Neuronal stem cell (in vitro differentiated cells): ENCODE measurements at regions not wholly inside any gene's neighbourhood (a gene's known extent, or its start where the extent isn't known, plus 50 kb on each side); places are given as distances from the start of the nearest gene placed in this dataset.

Source experiments
- DNase-seq: peaks from one replicate; pipeline ENCODE4 v3.0.0-alpha.2; 2013; ENCODE audit warnings: low spot score
- H2AFZ ChIP-seq: one replicate; pipeline ENCODE4 v1.6.1; 2013; ENCODE audit warnings: mild to moderate bottlenecking, low read length, inconsistent platforms
- H2AK5ac ChIP-seq: 2 replicates; pipeline ENCODE4 v1.6.1; 2013; ENCODE audit warnings: low read depth, mild to moderate bottlenecking, inconsistent platforms, low read length, moderate library complexity, mixed read lengths
- H2BK120ac ChIP-seq: 2 replicates; pipeline ENCODE4 v1.6.1; 2013; ENCODE audit warnings: low read depth, mild to moderate bottlenecking, inconsistent platforms, low read length, moderate library complexity, mixed read lengths
- H2BK12ac ChIP-seq: one replicate; pipeline ENCODE4 v1.6.1; 2013; ENCODE audit warnings: low read length, inconsistent platforms
- H2BK15ac ChIP-seq: 2 replicates; pipeline ENCODE4 v1.6.1; 2013; ENCODE audit warnings: mild to moderate bottlenecking, low read length, inconsistent platforms, mixed read lengths
- H2BK5ac ChIP-seq: one replicate; pipeline ENCODE4 v1.6.1; 2013; ENCODE audit warnings: inconsistent platforms, mild to moderate bottlenecking, low read length, moderate library complexity
- H3K14ac ChIP-seq: one replicate; pipeline ENCODE4 v1.6.1; 2013; ENCODE audit warnings: low read length, inconsistent platforms
- H3K18ac ChIP-seq: 2 replicates; pipeline ENCODE4 v1.6.1; 2013; ENCODE audit warnings: low read length, inconsistent platforms
- H3K23ac ChIP-seq: 2 replicates; pipeline ENCODE4 v1.6.1; 2013; ENCODE audit warnings: low read depth, mild to moderate bottlenecking, mixed read lengths, low read length, inconsistent platforms; ENCODE audit not compliant: poor library complexity
- H3K27ac ChIP-seq: replicated peaks from 3 replicates; pipeline ENCODE4 v1.5.1; 2013; ENCODE audit warnings: low read length, inconsistent platforms
- H3K27me3 ChIP-seq, 3 experiments: 2 replicates each; pipeline ENCODE4 v1.6.1; 2013; ENCODE audit warnings: low read length in 3 of 3, mild to moderate bottlenecking in 2 of 3, inconsistent platforms in 1 of 3, low read depth in 1 of 3, mixed read lengths in 1 of 3, moderate library complexity in 1 of 3; ENCODE audit not compliant: control insufficient read depth in 3 of 3, insufficient read depth in 3 of 3
- H3K36me3 ChIP-seq, 2 donors: replicated peaks in 1 of 2; 2 replicates each; pipeline ENCODE4 v1.6.1; 2013; ENCODE audit warnings: low read length in 2 of 2; ENCODE audit not compliant: control insufficient read depth in 2 of 2, insufficient read depth in 2 of 2
- H3K4ac ChIP-seq: 2 replicates; pipeline ENCODE4 v1.6.1; 2013; ENCODE audit warnings: inconsistent platforms, mild to moderate bottlenecking, low read length, moderate library complexity
- H3K4me1 ChIP-seq, 2 donors: 1 replicate in 1 of 2; 2 replicates in 1 of 2; pipeline ENCODE4 v1.6.1; 2013; ENCODE audit warnings: low read length in 2 of 2, low read depth in 1 of 2; ENCODE audit not compliant: control insufficient read depth in 2 of 2, insufficient read depth in 1 of 2
- H3K4me2 ChIP-seq: one replicate; pipeline ENCODE4 v1.6.1; 2013; ENCODE audit warnings: mild to moderate bottlenecking, low read length, inconsistent platforms; ENCODE audit not compliant: insufficient read depth, poor library complexity, severe bottlenecking
- H3K4me3 ChIP-seq, 2 donors: 2 replicates each; pipeline ENCODE4 v1.5.1; 2013; ENCODE audit warnings: low read length in 2 of 2, mild to moderate bottlenecking in 2 of 2, inconsistent platforms in 1 of 2, moderate library complexity in 1 of 2
- H3K79me1 ChIP-seq: one replicate; pipeline ENCODE4 v1.6.1; 2013; ENCODE audit warnings: low read depth, mild to moderate bottlenecking, inconsistent platforms, low read length, moderate library complexity
- H3K9ac ChIP-seq: one replicate; pipeline ENCODE4 v1.6.1; 2013; ENCODE audit warnings: mild to moderate bottlenecking, low read depth, low read length, inconsistent platforms; ENCODE audit not compliant: poor library complexity
- H3K9me3 ChIP-seq, 2 donors: replicated peaks in 1 of 2; 2 replicates each; pipeline versions ENCODE3 to v1.6.1; 2013; ENCODE audit warnings: low read length in 2 of 2, mild to moderate bottlenecking in 2 of 2, inconsistent platforms in 1 of 2, low read depth in 1 of 2, mixed read lengths in 1 of 2, moderate library complexity in 1 of 2; ENCODE audit not compliant: control insufficient read depth in 2 of 2, insufficient read depth in 1 of 2
- H4K8ac ChIP-seq: one replicate; pipeline ENCODE4 v1.6.1; 2013; ENCODE audit warnings: low read depth, mild to moderate bottlenecking, inconsistent platforms, low read length, moderate library complexity
- H4K91ac ChIP-seq: one replicate; pipeline ENCODE4 v1.6.1; 2013; ENCODE audit warnings: low read length, low read depth, mild to moderate bottlenecking, inconsistent platforms; ENCODE audit not compliant: poor library complexity
- WGBS, 2 donors: extraction: QIAGEN DNeasy Blood & Tissue Kit; methylation state at CpG; one replicate each; pipeline ENCODE4 v1.1.7; 2013; ENCODE audit warnings: missing lambda C conversion rate in 2 of 2, mixed read lengths in 1 of 2; ENCODE audit not compliant: insufficient read length in 2 of 2, insufficient replicate concordance in 1 of 2; ENCODE audit errors: extremely low coverage in 2 of 2; 5-methylcytosine and 5-hydroxymethylcytosine counted together

- no peak overlapping the region for H3K23ac ChIP-seq
- no peak overlapping the region for H3K9ac ChIP-seq
- no peaks in the 10 kb centered on the region for H3K4me1 ChIP-seq
These were observed 54.3 kb upstream of the APCDD1L start for GRCh38 chr20:58569241-58570125.

DNA sequence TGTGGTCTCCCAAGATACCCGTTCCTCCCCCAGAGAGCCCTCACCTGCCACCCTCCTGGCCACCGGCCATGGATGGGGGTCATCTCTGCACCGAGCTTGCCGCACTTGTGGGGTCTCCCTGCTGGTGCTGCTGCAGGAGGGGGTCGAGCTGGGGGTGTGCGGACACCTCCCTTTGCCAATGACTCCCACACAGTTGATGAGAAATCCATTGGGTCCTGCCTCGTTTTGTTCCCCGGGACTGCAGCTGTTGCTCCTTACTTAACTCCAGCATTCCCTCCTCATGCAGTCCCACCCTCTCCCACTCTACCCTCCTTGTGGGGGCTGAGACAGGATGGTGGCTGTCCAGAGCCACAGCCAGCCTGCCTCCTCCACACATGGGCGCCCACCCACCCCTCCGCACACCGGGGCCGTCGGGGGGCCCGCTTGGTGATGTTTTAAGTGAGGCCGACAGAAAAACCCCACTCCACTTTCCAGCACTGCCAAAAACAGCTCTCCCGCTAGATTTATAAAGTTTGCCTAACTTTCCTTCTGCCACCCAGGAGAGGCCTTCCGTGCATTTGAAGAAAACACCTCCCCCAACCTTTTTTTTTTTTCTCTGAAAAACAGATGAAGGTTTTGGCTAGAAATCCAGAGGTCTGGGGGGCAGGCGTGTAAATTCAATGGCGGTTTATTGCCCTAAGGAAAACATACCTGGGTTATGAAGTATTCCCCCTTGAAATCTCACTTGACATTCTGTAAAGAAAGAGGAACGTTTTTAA, 53.5 kb upstream of the APCDD1L start:
- Histone ChIP-seq H3K14ac (no peak overlapping the region), H3K36me3 (no peaks in the 10 kb centered on the region), H2BK120ac (peak overlapping the region; percentile 26), H3K9me3 (no peaks in the 10 kb centered on the region), H3K4me1 (no peaks in the 10 kb centered on the region), H2AK5ac (peak overlapping the region; percentile 81), H3K4ac (no peak overlapping the region), H3K27me3 (peaks cover 0 to 6% (median 0%) of the 10 kb centered on the region in 3 experiments), H3K9ac (no peak overlapping the region), H2BK12ac (no peak overlapping the region), H2BK5ac (no peak overlapping the region), H3K4me3 (no peak overlapping the region), H4K91ac (no peak overlapping the region), H3K18ac (peak overlapping the region; percentile 69), H2AFZ (no peak overlapping the region), H4K8ac (no peak overlapping the region), H3K79me1 (no peaks in the 10 kb centered on the region), H3K4me2 (no peak overlapping the region), H3K27ac (no peak overlapping the region), H3K23ac (no peak overlapping the region), H2BK15ac (no peak overlapping the region)
- WGBS, 2 donors: no CpG with 5 or more reads among the region's 20 CpGs
- DNase-seq: no peak

More at GRCh38 chr20:58569241-58570125, 54.3 kb upstream of the APCDD1L start:
- Histone ChIP-seq H2AK5ac (no peak overlapping the region), H3K4me2 (no peak overlapping the region), H3K4me3 (no peak overlapping the region), H4K91ac (no peak overlapping the region), H3K4ac (no peak overlapping the region), H3K9me3 (no peaks in the 10 kb centered on the region), H4K8ac (no peak overlapping the region), H3K27me3 (peaks cover 0 to 6% (median 0%) of the 10 kb centered on the region in 3 experiments), H2AFZ (no peak overlapping the region), H3K18ac (peak overlapping the region; percentile 44), H3K36me3 (no peaks in the 10 kb centered on the region), H3K27ac (no peak overlapping the region), H2BK5ac (no peak overlapping the region), H2BK12ac (no peak overlapping the region), H2BK120ac (no peak overlapping the region), H3K14ac (no peak overlapping the region), H2BK15ac (no peak overlapping the region), H3K79me1 (no peaks in the 10 kb centered on the region)
- no peak for DNase-seq
- no CpG with 5 or more reads among the region's 28 CpGs for WGBS, 2 donors

- no peak overlapping the region for H3K4me2 ChIP-seq
- peak overlapping the region; percentile 26 for H2BK120ac ChIP-seq
- no peak overlapping the region for H3K14ac ChIP-seq
- peak overlapping the region; percentile 81 for H2AK5ac ChIP-seq
- no peak overlapping the region for H2BK5ac ChIP-seq
- H3K23ac ChIP-seq: no peak overlapping the region
- H3K4ac ChIP-seq: no peak overlapping the region
- H4K91ac ChIP-seq: no peak overlapping the region
- H3K4me1 ChIP-seq: no peaks in the 10 kb centered on the region
- no peaks in the 10 kb centered on the region for H3K9me3 ChIP-seq
- DNase-seq: no peak
- H4K8ac ChIP-seq: no peak overlapping the region
- H3K4me3 ChIP-seq: no peak overlapping the region
- peak overlapping the region; percentile 69 for H3K18ac ChIP-seq
- no peaks in the 10 kb centered on the region for H3K36me3 ChIP-seq
- peaks cover 0 to 6% (median 0%) of the 10 kb centered on the region in 3 experiments for H3K27me3 ChIP-seq
- no peak overlapping the region for H2AFZ ChIP-seq
- H3K9ac ChIP-seq: no peak overlapping the region
- H3K79me1 ChIP-seq: no peaks in the 10 kb centered on the region
- no peak overlapping the region for H2BK15ac ChIP-seq
- WGBS, 2 donors: no CpG with 5 or more reads among the region's 10 CpGs
- no peak overlapping the region for H3K27ac ChIP-seq
- H2BK12ac ChIP-seq: no peak overlapping the region
These were observed 52.9 kb upstream of the APCDD1L start for GRCh38 chr20:58568126-58568482.

GRCh38 chr20:58567437-58567836, 52.2 kb upstream of the APCDD1L start:
- H3K27me3 ChIP-seq: peaks cover 0 to 6% (median 0%) of the 10 kb centered on the region in 3 experiments
- H4K91ac ChIP-seq: no peak overlapping the region
- H3K18ac ChIP-seq: no peak overlapping the region
- H3K4ac ChIP-seq: no peak overlapping the region
- no CpG with 5 or more reads among the region's 13 CpGs for WGBS, 2 donors
- no peak overlapping the region for H3K27ac ChIP-seq
- H2BK15ac ChIP-seq: no peak overlapping the region
- no peaks in the 10 kb centered on the region for H3K4me1 ChIP-seq
- no peak overlapping the region for H3K4me3 ChIP-seq
- no peaks in the 10 kb centered on the region for H3K79me1 ChIP-seq
- no peak overlapping the region for H2BK5ac ChIP-seq
- no peak overlapping the region for H4K8ac ChIP-seq
- no peaks in the 10 kb centered on the region for H3K9me3 ChIP-seq
- no peak overlapping the region for H2BK12ac ChIP-seq
- no peak overlapping the region for H2BK120ac ChIP-seq
- no peak overlapping the region for H3K14ac ChIP-seq
- no peak overlapping the region for H2AFZ ChIP-seq
- H3K9ac ChIP-seq: no peak overlapping the region
- no peak for DNase-seq
- no peak overlapping the region for H2AK5ac ChIP-seq
- no peaks in the 10 kb centered on the region for H3K36me3 ChIP-seq
- no peak overlapping the region for H3K4me2 ChIP-seq
- H3K23ac ChIP-seq: peak overlapping the region; percentile 52
